ENCODE measurements at regions not wholly inside any gene's neighbourhood (a gene's known extent, or its start where the extent isn't known, plus 50 kb on each side); places are given as distances from the start of the nearest gene placed in this dataset.

DNA sequence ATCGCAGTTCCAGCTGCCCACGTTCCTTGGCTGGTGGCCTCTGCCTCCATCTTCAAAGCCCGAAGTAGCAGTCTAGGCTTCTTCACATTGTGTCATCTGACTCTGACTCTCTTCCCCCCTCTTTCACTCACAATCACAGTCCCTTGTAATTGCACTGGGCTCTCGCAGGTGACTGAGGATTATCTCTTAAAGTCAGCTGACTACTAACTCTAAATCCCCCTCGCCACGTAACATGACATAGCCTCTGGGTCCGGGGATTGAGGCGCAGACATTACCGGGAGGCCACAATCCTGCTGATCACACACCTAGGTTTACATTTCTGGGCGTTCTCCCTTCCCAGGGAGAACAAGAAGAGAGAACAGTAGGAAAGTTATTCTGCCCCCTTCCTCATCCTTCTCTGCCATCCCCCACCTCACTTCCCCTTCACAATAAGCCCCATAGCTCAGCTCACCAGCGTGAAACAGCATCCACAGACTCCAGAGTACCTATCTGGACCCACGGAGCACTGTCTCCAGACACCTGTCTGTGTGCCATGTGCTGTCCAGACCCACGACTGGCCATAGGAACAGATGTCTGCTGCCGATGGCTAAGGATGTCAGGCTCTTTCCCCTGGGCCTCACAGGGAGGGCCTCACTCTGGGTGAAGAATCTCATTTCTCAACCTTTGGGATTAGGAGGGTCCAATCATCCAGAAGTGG is 64.3 kb upstream of the FZD7 start:
- DNase-seq = no peak

DNA sequence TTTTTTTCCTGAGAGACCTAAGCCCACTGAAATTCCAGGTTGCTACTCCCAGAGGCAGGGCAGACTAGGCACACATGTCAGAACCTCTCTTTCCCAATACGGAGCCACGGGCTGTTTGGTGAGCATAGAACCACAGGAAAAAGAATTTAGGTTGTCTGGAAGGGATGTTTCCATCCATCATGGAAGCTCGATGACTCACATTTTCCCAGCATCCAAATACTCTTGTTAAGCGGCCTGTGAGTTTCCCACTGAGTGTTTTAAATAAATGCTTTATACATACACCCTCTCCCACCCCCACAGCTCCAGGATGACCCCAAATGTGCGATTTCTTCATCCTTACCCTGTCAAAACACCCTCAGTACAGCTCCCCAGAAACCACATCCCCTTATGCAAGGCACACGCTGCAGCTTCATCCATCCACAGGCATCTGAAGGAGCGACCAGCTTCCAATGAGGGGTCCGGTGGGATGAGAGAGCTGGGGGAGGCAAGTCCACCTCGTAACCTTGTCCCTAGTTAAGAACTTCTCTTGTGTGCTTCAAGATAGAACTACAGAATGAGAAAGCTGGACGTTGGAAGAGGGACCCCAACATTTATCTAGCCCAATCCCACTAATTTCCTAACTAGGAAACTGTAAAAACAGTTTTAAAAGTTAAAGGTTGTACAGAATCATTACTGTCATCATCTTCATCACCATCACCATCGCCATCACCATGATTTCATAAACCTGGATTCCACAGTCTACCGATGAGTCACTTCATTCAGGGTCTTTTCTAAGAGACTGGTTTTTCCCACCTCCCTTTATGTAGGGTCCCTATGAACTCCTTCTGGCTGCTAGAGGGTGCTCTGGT is 63.5 kb upstream of the FZD7 start:
- peak; percentile 20 for DNase-seq

DNA sequence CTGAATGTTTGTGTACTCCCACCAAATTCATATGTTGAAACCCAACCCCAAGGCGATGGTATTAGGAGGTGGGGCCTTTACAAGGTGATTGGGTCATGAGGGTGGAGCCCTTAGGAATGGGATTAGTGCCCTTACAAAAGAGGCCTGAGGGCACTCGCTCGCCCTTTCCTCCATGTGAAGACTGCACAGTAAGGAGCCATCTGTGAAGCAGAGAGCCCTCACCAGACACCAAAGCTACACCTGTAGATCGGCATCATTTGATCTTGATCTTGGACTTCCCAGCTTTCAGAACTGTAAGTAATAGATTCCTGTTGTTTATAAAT is 62.9 kb upstream of the FZD7 start:
- DNase-seq = no peak

DNA sequence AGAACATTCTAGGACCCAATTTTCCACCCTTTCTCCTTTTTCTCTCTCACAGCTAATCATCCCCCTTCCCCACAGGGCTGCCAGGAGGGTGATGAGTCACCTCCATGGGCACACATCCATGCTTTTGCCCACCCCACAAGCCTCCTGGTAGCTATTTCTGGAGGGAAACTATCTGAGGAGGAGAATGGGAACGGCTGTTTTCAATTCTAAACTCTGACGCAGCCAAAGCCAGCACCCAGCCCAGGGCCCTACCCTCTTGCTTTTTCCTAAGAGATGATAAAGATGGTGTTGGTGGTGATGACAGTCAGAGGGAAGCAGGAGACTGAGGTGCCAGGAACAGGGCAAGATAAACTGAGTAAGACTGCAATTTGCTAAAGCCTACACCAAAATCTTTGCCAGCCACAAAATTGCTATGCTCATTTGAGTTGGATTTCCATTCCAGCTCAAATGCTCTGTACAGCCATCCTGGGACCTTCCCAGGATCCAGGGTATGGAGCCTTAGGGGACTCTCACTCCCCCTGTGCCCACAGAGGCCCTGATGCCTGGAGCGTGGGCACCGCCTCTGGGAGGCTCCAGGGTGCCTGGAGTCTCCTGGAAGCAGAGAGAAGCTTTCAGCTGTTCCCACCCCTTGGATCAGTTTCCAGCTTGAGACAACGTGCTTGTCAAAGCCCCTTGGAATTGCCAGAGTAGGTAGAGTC is 62.0 kb upstream of the FZD7 start:
- DNase-seq = peak; percentile 64

DNA sequence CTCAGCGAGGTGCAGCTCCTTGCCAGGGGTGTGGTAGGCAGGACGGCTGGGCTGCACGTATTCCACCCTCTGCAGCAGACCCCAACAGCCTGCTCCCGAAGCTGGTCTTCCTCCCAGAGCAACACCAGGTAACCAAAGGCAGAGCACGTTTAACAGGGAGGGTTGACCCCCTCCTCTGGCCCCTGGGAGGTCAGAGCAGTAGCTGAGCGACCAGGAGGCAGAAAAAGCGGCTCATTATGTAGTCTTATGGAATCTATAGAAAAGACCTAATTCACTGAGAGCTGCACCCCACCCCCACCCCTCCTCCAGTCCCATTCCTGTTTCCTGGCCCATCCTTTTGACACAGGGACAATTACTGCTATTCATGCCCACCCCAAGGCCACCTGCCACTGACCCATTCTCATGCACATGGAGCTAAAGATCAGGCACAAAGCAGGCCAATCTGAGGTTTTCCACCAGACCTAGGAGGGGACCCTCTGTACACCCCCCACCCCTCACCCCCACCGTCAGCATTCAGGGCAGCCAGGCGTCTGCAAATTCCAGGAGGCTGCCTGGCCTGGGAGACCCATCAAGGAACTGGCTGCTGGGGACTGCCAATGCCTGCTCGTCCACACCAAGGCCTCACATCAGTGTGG is 60.9 kb upstream of the FZD7 start:
- DNase-seq = no peak

DNA sequence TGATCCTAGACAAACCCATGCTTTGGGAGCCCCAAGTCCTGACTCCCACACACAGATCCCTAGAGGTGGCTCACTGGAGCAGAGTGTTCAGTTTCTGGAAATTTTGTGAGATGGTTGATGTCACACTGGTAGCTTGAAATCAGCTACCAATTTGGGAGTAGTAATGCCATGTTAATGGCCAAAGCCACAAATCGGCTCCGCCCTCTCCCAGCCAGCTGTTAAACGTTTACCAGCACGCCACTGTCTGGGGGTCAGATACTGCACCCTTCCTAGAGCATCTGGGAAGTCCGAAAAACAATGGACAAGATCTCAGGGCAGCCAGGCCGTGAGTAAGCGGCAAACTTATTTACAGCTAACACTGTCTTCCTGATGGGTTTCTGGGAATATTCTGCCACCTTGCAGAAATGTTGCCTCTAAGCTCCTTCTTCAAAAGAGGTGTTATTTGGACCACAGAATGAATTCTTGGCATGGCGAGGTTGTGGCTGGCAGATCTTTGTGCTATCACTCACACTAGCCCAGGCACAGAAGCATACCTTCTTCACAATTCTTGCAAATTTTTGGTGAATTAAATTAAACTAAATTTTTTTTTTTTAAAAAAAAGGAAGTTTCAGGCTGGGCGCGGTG is 60.2 kb upstream of the FZD7 start:
- no peak for DNase-seq

DNA sequence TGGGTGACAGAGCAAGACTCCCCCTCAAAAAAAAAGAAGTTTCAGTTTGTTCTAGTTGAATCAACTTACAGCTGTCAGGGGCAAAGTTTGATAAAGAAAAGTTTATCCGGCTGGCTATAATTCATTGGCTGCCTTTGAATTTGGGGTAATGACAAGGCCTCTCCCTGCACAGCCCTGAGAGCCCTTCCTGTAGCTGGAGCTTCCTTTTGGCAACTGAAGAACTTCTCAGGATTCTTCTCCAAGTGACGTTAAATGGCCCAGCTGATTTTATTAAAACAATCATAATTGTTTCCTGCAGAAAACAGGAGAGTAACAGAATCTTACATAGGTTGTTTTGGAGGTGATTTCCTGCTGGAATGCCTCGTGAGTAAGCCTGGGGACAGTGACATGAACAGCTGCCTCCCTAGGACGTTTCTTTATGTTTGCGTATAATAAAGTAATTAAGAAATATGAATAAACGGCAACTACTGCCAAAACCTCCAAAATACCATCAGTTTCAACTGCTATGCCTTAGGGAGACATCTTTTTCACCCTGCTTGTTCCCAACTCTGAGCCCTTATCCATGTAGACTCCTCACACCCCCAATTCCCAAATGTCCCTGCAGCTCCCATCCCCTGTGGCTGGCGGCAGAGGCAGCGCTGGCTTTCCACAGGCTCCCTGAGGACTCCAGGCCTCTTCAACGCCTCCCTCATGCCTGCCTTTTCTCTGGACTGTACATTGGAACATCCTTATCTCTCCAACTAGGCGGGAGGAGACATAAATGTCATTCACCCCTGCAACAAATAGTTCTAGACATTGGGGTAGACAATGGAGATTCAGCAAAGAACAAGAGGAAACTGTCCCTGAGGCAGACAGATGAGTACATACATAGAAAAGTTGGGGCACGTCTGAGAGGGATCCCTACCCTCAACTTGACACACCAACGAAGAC is 59.2 kb upstream of the FZD7 start:
- no peak for DNase-seq

- no peak for DNase-seq
Observed at GRCh38 chr2:201975434-201975833, 58.2 kb upstream of the FZD7 start.

DNA sequence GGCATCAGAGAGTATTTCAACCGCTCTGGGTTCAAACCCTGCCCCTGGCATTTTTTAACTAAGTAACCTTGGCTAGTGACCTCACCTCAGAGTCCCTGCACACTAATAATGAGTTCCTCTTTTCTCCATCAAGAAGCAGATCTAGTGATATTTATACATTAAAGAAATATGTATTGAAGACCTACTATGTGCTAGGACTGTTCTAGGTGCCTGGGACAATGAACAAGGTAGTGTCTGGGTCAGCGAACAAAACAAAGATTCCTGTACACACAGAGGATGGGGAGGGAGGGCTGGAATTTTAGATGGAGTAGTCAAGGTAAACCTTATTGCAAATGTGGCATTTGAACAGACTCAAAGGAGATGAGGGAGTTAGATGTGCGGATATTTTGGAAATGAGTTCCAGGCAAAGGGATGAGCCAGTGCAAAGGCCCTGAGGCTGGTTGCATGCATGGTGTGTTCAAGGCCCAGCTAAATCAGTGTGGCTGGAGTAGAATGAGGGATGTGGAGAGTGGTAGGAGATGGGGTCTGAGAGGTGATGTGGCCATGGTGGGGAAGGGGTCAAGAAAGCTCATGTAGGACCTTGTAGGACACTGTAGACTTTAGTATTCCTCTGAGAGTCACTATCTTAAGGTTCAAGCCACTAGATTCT is 57.6 kb upstream of the FZD7 start:
- DNase-seq = no peak

- DNase-seq = no peak
Observed at GRCh38 chr2:201977651-201978050, 56.0 kb upstream of the FZD7 start.

GRCh38 chr2:201978333-201978732 is 55.3 kb upstream of the FZD7 start:
- DNase-seq = no peak

DNA sequence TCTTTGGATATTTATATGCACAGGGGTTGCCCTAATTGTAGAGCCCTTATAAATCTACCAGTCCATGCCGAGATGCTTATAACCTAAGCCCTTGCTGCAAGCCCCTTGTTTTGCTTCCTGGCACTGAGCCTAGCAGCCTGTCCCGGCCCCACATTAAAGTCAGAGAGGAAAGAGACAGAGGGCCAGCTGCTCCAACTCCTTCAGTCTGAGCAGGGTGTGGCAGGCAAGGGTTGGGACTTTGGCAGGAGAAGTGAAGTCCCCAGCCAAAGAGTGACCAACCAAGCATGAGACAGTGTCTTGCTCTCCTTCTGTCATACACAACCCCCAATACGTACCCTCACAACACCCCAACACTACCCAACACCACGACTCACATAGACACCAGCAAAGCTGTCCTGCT is 54.7 kb upstream of the FZD7 start:
- no peak for DNase-seq

DNA sequence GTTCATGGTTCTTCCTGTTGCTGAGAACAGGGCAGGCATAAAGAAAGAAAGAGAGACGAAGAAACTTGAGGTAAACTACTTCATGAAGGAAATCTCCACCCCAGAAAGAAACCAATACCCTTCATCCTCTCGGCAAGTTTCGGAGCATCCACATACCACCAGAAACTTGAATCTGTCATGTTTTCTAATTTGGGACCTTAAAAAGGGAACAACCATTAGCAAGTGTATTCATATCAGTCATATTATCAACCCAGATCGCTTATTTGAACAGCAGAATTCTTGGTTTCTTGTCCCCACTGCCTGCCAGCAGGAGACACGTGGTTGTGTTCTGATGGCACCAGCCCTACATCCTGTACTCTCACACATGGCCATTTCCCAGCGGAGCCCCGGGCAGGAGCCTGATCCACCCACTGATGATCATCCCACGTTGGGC is 53.2 kb upstream of the FZD7 start:
- no peak for DNase-seq

- DNase-seq = no peak
Observed at GRCh38 chr2:201980946-201981345, 52.7 kb upstream of the FZD7 start.

DNA sequence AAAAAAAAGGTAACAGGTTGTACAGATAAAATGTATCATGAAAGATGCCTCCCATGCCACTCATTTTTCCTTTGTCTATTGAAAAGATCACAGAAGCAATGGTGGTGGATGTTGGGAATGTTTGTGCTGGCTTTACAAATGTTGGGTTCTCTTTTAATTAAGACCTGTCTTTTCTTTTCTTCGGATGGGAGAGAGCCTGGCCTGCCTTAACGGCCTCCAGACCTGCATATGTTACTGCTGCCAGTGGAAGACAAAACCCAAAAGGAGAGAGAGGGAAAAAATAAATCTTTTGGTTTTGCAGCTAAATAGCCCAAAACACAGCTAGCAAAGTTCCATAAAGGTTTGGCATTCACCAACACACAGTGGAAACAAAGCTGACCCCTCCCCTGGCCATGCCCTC is 50.5 kb upstream of the FZD7 start:
- DNase-seq = no peak

DNA sequence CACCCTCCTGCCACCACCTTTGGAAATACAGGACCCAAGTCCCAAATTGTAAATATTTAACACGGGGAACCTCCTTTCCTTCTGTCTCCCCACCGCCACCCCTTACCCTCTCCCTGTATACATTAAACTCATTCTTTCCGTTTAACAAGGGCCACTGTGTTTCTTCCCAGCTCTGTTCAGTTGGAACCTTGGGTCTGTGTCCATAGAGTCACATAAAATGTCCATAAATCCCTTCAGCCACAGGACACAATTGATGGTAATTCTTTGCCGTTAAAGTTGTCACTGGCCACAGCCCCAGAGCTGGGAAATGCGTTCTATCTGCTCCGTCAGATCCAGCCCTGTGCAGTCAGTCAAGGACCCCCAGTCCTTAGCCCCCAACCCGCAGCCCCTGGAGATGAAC is 49.9 kb upstream of the FZD7 start:
- DNase-seq = no peak

Data from EL (cell line).